GM12891 (cell line): ENCODE measurements at regions not wholly inside any gene's neighbourhood (a gene's known extent, or its start where the extent isn't known, plus 50 kb on each side); places are given as distances from the start of the nearest gene placed in this dataset.
"Not testable (repeated sequence)": the region's sequence is repeated elsewhere in the genome, so short reads cannot be mapped to it uniquely, and the experiment has no call there.

Experiments used
- DNase-seq: peaks from one replicate; pipeline ENCODE4 v3.0.0; 2011; ENCODE audit warnings: low spot score; ENCODE audit not compliant: insufficient read length
- FAIRE-seq: peaks from 2 replicates; lab custom pipeline; 2011; peaks lifted over from hg19 to GRCh38; lab: Jason Lieb, UNC
- PAX5 ChIP-seq: IDR thresholded peaks from 2 replicates; pipeline ENCODE4 v1.6.1; 2011; ENCODE audit warnings: low read length, moderate library complexity, mild to moderate bottlenecking; ENCODE audit not compliant: insufficient read depth, severe bottlenecking
- POLR2A ChIP-seq: IDR thresholded peaks from 2 replicates; pipeline ENCODE4 v1.6.1; 2011; ENCODE audit warnings: low read depth, low read length, control low read depth
- POLR2AphosphoS5 ChIP-seq: IDR thresholded peaks from 2 replicates; pipeline ENCODE4 v1.6.1; 2011; ENCODE audit warnings: low read depth, low read length, control low read depth
- POU2F2 ChIP-seq: IDR thresholded peaks from 2 replicates; pipeline ENCODE4 v1.6.1; 2011; ENCODE audit warnings: low read depth, mild to moderate bottlenecking, control low read depth, low read length, moderate library complexity
- SPI1 ChIP-seq: IDR thresholded peaks from 2 replicates; pipeline ENCODE4 v1.6.1; 2011; ENCODE audit warnings: low read depth, low read length, control low read depth
- TAF1 ChIP-seq: IDR thresholded peaks from 2 replicates; pipeline ENCODE4 v1.6.1; 2011; ENCODE audit warnings: low read depth, low read length, control low read depth

GRCh38 chr6:27836783-27837624, 75.2 kb downstream of the OR2B2 start:
- DNase-seq (no peak), FAIRE-seq (peak; percentile 79)
- TF ChIP-seq SPI1 (no peak), TAF1 (peak; percentile 79), POLR2A (peak; percentile 73; the same call in 1 of the 2 replicates), PAX5 (no peak), POLR2AphosphoS5 (peak; percentile 85), POU2F2 (no peak; the same call in 1 of the 2 replicates)

GRCh38 chr6:27836141-27836782, 75.9 kb downstream of the OR2B2 start:
- TF ChIP-seq SPI1 (no peak), POLR2A (no peak), PAX5 (no peak)
- DNase-seq (no peak), FAIRE-seq (no peak)

GRCh38 chr6:27834879-27835549, 77.2 kb downstream of the OR2B2 start:
- no peak for FAIRE-seq
- TF ChIP-seq PAX5 (no peak), POU2F2 (no peak), SPI1 (no peak), TAF1 (no peak), POLR2A (no peak), POLR2AphosphoS5 (no peak)
- DNase-seq = no peak

GRCh38 chr6:27834384-27834783, 77.8 kb downstream of the OR2B2 start:
- no peak for TF ChIP-seq PAX5
- TF ChIP-seq TAF1 = no peak
- no peak for TF ChIP-seq POLR2A
- no peak for TF ChIP-seq POLR2AphosphoS5
- TF ChIP-seq POU2F2 = no peak
- TF ChIP-seq SPI1 = no peak
- DNase-seq (no peak), FAIRE-seq (no peak)

GRCh38 chr6:27831434-27832081, 80.6 kb downstream of the OR2B2 start:
- DNase-seq, FAIRE-seq: not testable (repeated sequence)
- peak; percentile 40; the same call in 1 of the 2 replicates for TF ChIP-seq POLR2A
- peak; percentile 57; the same call in 1 of the 2 replicates for TF ChIP-seq TAF1
- TF ChIP-seq POLR2AphosphoS5 = peak; percentile 74; the same call in 1 of the 2 replicates

GRCh38 chr6:27830600-27831433, 81.4 kb downstream of the OR2B2 start:
- DNase-seq = not testable (repeated sequence)
- peak; percentile 100 for FAIRE-seq
- TF ChIP-seq POU2F2 = peak; percentile 64
- TF ChIP-seq POLR2AphosphoS5 = peak; percentile 90
- TF ChIP-seq POLR2A = peak; percentile 89

GRCh38 chr6:27830212-27830599, 82.0 kb downstream of the OR2B2 start:
- DNase-seq (no peak), FAIRE-seq (no peak)
- TF ChIP-seq POU2F2 (no peak), SPI1 (no peak), TAF1 (no peak), POLR2AphosphoS5 (no peak), PAX5 (no peak), POLR2A (no peak)

- FAIRE-seq (no peak), DNase-seq (no peak)
- TF ChIP-seq TAF1 (no peak), PAX5 (no peak), SPI1 (no peak), POLR2AphosphoS5 (no peak)
Measured at GRCh38 chr6:27829453-27830211, 82.6 kb downstream of the OR2B2 start.

GRCh38 chr6:27827477-27827876, 84.7 kb downstream of the OR2B2 start:
- FAIRE-seq = not testable (repeated sequence)

GRCh38 chr6:27826612-27826985, 85.6 kb downstream of the OR2B2 start:
- DNase-seq, FAIRE-seq: not testable (repeated sequence)

More at GRCh38 chr6:27827477-27827876, 84.7 kb downstream of the OR2B2 start:
- not testable (repeated sequence) for DNase-seq

- DNase-seq, FAIRE-seq: not testable (repeated sequence)
Measured at GRCh38 chr6:27825848-27826611, 86.2 kb downstream of the OR2B2 start.
